Fibroblast of lung (primary cell): ENCODE measurements at regions not wholly inside any gene's neighbourhood (a gene's known extent, or its start where the extent isn't known, plus 50 kb on each side); places are given as distances from the start of the nearest gene placed in this dataset.
A peak's percentile ranks its signal among the peaks of the same experiment; 100 is the strongest.

ENCODE experiments used
- DNase-seq, 2 donors: peaks; one replicate each; pipeline versions ENCODE4 v3.0.0 to v3.0.0-alpha.2; 2010; ENCODE audit warnings: low read depth in 2 of 2
- H2AFZ ChIP-seq: 2 replicates; pipeline ENCODE4 v1.5.1; 2012; ENCODE audit warnings: low read length, control low read depth, inconsistent platforms
- H3K27ac ChIP-seq: 2 replicates; pipeline ENCODE4 v1.5.1; 2011; ENCODE audit warnings: low read length, control low read depth; ENCODE audit not compliant: insufficient read depth
- H3K27me3 ChIP-seq: 2 replicates; pipeline ENCODE4 v1.5.1; 2011; ENCODE audit warnings: mild to moderate bottlenecking, low read length; ENCODE audit not compliant: control insufficient read depth, insufficient read depth
- H3K36me3 ChIP-seq: 2 replicates; pipeline ENCODE4 v1.5.1; 2011; ENCODE audit warnings: low read length; ENCODE audit not compliant: control insufficient read depth, insufficient read depth
- H3K4me1 ChIP-seq: 2 replicates; pipeline ENCODE4 v1.5.1; 2011; ENCODE audit warnings: low read length; ENCODE audit not compliant: control insufficient read depth, insufficient read depth; ENCODE audit errors: extremely low read depth
- H3K4me2 ChIP-seq: 2 replicates; pipeline ENCODE4 v1.5.1; 2011; ENCODE audit warnings: low read length, control low read depth; ENCODE audit not compliant: insufficient read depth; ENCODE audit errors: extremely low read depth
- H3K4me3 ChIP-seq, 4 experiments: fragments of 200-600 bp in 1 of 4; sonication (generic) in 1 of 4; replicated peaks in 1 of 4; 2 replicates each; pipeline ENCODE4 v1.5.1; 2011 to 2016; ENCODE audit warnings: low read length in 4 of 4, low read depth in 3 of 4, mild to moderate bottlenecking in 3 of 4, control low read depth in 2 of 4, inconsistent platforms in 1 of 4, mixed read lengths in 1 of 4; ENCODE audit not compliant: insufficient read depth in 1 of 4; ENCODE audit errors: control extremely low read depth in 1 of 4
- H3K79me2 ChIP-seq: 2 replicates; pipeline ENCODE4 v1.5.1; 2012; ENCODE audit warnings: mild to moderate bottlenecking, low read length, inconsistent platforms; ENCODE audit not compliant: control insufficient read depth, insufficient read depth
- H3K9ac ChIP-seq: 2 replicates; pipeline ENCODE4 v1.5.1; 2011; ENCODE audit warnings: mild to moderate bottlenecking, low read length, control low read depth; ENCODE audit not compliant: insufficient read depth
- H3K9me3 ChIP-seq: 2 replicates; pipeline ENCODE4 v1.5.1; 2012; ENCODE audit warnings: low read depth, low read length; ENCODE audit not compliant: control insufficient read depth, insufficient read depth
- H4K20me1 ChIP-seq: 2 replicates; pipeline ENCODE4 v1.5.1; 2011; ENCODE audit warnings: low read length; ENCODE audit not compliant: control insufficient read depth, insufficient read depth; ENCODE audit errors: extremely low read depth
- EZH2 ChIP-seq: IDR thresholded peaks from 2 replicates; pipeline ENCODE4 v1.5.1; 2012; ENCODE audit warnings: low read length, control low read depth, mild to moderate bottlenecking; ENCODE audit errors: missing control alignments
- TF ChIP-seq, protein P1 (sequence below), 2 donors: IDR thresholded peaks in 1 of 2; conservative IDR thresholded peaks in 1 of 2; 1 replicate in 1 of 2; 2 replicates in 1 of 2; pipeline ENCODE4 v1.5.1; 2011 to 2012; ENCODE audit warnings: low read length in 2 of 2, control low read depth in 1 of 2, inconsistent platforms in 1 of 2, low read depth in 1 of 2, mild to moderate bottlenecking in 1 of 2

DNA sequence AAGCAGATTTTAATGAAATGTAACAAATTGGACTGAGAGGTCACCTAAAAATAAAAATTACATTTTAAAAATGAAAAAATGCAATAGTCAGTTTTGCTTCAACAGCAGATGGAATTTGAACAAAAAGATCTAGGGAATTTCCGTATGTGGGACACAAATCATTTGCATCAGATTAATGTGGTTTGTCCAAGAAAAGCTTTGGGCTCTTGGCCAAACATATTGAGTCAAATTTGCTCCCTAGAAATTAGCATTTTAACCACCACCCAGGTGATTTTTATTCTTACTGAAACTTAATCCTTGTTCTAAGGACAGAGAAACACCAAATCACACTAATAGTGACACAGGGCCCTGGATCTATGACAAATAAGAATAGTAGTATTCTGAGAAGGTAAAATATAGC is 1477.8 kb downstream of the FAM181B start:
- Histone ChIP-seq H3K79me2 (no peaks in the 10 kb centered on the region), H3K27me3 (no peaks in the 10 kb centered on the region)
- peak in 1 of 2 donors; percentile 1 for DNase-seq

DNA sequence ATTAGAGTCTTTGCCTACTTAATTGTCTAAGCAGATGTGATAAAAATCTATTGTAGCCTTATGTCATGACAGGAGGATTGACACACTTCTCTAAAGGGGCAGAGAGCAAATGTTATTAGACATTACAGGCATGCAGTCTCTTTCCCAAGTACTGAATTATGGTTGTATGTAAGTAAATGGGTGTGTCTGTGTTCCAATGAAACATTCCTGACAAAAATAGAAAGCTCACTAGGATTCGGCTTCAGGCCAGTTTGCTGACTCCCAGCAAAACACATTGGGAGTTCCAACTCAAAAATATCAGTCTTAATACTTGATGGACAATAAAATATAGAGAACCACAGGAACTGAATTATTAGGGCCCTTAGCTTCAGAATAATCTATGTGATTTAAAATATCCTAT is 1480.4 kb downstream of the FAM181B start:
- Histone ChIP-seq H3K4me1 (no peaks in the 10 kb centered on the region), H3K27me3 (no peaks in the 10 kb centered on the region), H3K4me3 (no peak overlapping the region), H2AFZ (no peak overlapping the region), H3K79me2 (no peaks in the 10 kb centered on the region), H3K4me2 (no peak overlapping the region), H3K9ac (no peak overlapping the region), H3K9me3 (no peaks in the 10 kb centered on the region), H3K36me3 (no peaks in the 10 kb centered on the region), H3K27ac (no peak overlapping the region), H4K20me1 (no peaks in the 10 kb centered on the region)
- no peak for TF ChIP-seq EZH2
- TF ChIP-seq, protein P1, sequence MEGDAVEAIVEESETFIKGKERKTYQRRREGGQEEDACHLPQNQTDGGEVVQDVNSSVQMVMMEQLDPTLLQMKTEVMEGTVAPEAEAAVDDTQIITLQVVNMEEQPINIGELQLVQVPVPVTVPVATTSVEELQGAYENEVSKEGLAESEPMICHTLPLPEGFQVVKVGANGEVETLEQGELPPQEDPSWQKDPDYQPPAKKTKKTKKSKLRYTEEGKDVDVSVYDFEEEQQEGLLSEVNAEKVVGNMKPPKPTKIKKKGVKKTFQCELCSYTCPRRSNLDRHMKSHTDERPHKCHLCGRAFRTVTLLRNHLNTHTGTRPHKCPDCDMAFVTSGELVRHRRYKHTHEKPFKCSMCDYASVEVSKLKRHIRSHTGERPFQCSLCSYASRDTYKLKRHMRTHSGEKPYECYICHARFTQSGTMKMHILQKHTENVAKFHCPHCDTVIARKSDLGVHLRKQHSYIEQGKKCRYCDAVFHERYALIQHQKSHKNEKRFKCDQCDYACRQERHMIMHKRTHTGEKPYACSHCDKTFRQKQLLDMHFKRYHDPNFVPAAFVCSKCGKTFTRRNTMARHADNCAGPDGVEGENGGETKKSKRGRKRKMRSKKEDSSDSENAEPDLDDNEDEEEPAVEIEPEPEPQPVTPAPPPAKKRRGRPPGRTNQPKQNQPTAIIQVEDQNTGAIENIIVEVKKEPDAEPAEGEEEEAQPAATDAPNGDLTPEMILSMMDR (conservative IDR thresholded peaks at IDR 0.05 in 1 of 2, IDR thresholded peaks at IDR 0.05 in 1 of 2; ENCODE audit: low read depth in 1 of 2, low read length in 2 of 2), result no peak
- peak in 1 of 2 donors; percentile 25 for DNase-seq

More for the DNA sequence above, 1477.8 kb downstream of the FAM181B start:
- Histone ChIP-seq H2AFZ (no peak overlapping the region), H3K9ac (no peak overlapping the region), H3K36me3 (no peaks in the 10 kb centered on the region), H3K4me1 (no peaks in the 10 kb centered on the region), H3K9me3 (no peaks in the 10 kb centered on the region), H3K4me2 (no peak overlapping the region), H3K4me3 (no peak overlapping the region), H3K27ac (no peak overlapping the region), H4K20me1 (no peaks in the 10 kb centered on the region)
- TF ChIP-seq, protein P1 (conservative IDR thresholded peaks at IDR 0.05 in 1 of 2, IDR thresholded peaks at IDR 0.05 in 1 of 2; ENCODE audit: low read depth in 1 of 2, low read length in 2 of 2), result no peak
- TF ChIP-seq EZH2, result no peak

DNA sequence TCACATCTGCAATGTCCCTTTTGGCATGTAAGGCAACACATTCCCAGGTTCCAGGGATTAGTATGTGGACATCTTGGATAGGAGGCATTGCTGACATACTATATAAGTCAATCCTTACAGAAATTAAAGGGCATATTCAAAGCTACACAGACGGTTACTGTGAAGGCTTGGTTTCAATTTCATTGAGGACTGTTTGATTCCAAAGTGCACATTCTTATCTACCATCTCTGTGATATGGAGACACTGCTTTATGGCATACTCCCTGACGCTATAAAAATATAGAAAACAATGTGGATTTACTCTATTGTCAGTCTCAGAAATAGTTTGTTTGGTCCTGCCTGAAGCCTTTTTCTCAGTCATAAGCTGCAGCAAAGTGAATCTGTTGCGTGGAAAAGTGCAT is 1486.7 kb downstream of the FAM181B start:
- TF ChIP-seq EZH2, result no peak
- TF ChIP-seq, protein P1 (conservative IDR thresholded peaks at IDR 0.05 in 1 of 2, IDR thresholded peaks at IDR 0.05 in 1 of 2; ENCODE audit: low read depth in 1 of 2, low read length in 2 of 2), result no peak
- Histone ChIP-seq H3K9ac (no peak overlapping the region), H4K20me1 (no peaks in the 10 kb centered on the region), H3K27ac (no peak overlapping the region), H3K9me3 (no peaks in the 10 kb centered on the region), H3K27me3 (no peaks in the 10 kb centered on the region), H3K36me3 (no peaks in the 10 kb centered on the region), H3K4me1 (no peaks in the 10 kb centered on the region), H2AFZ (no peak overlapping the region), H3K79me2 (no peaks in the 10 kb centered on the region), H3K4me3 (no peak overlapping the region), H3K4me2 (no peak overlapping the region)
- no peak for DNase-seq
